Ovary (tissue), 7 donors: ENCODE measurements at regions not wholly inside any gene's neighbourhood (a gene's known extent, or its start where the extent isn't known, plus 50 kb on each side); places are given as distances from the start of the nearest gene placed in this dataset.

Experiments
- DNase-seq, 5 donors: peaks; one replicate each; pipeline ENCODE4 v3.0.0-alpha.2; 2019 to 2020
- H3K27ac ChIP-seq, 2 donors: fragments of 200-600 bp; one replicate each; pipeline versions ENCODE4 v1.5.1 to v1.8.0; 2019 to 2022
- H3K27me3 ChIP-seq: fragments of 200-600 bp; one replicate; pipeline ENCODE4 v1.8.0; 2022
- H3K36me3 ChIP-seq: fragments of 200-600 bp; sonication (generic); one replicate; pipeline ENCODE4 v1.5.1; 2019
- H3K4me1 ChIP-seq: one replicate; pipeline ENCODE4 v1.8.1; 2013; ENCODE audit warnings: mild to moderate bottlenecking, moderate library complexity; ENCODE audit not compliant: insufficient read depth
- H3K4me3 ChIP-seq: fragments of 200-600 bp; sonication (generic); one replicate; pipeline ENCODE4 v1.5.1; 2017
- H3K9me3 ChIP-seq, 2 donors: fragments of 200-600 bp in 1 of 2; sonication (generic) in 1 of 2; one replicate each; pipeline versions ENCODE4 v1.5.1 to v1.8.1; 2013 to 2019; ENCODE audit warnings: mild to moderate bottlenecking in 1 of 2, moderate library complexity in 1 of 2
- EP300 ChIP-seq: sonication (generic); formaldehyde crosslinking; IDR thresholded peaks from one replicate; pipeline ENCODE4 v1.6.1; 2017; ENCODE audit warnings: antibody characterized with exemption
- POLR2A ChIP-seq: fragments of 450-650 bp; IDR thresholded peaks from one replicate; pipeline ENCODE4 v1.6.1; 2017; ENCODE audit warnings: antibody characterized with exemption, mild to moderate bottlenecking, moderate library complexity
- WGBS, 3 donors: extraction: QIAGEN DNeasy Blood & Tissue Kit in 1 of 3; methylation state at CpG; one replicate each; pipeline versions ENCODE4 v1.1.5 to v1.1.7; 2013 to 2017; 5-methylcytosine and 5-hydroxymethylcytosine counted together
- intact Hi-C, 4 donors: fragments of 100-400 bp; cut with DNase I; formaldehyde crosslinking; loops; one replicate each; pipeline versions ENCODE4 v1.11.0 to v1.15.1; 2022 to 2023
- TF ChIP-seq, protein P1 (sequence below), 3 donors: fragments of 450-650 bp in 2 of 3; fragments of 200-600 bp in 1 of 3; IDR thresholded peaks; one replicate each; pipeline versions ENCODE4 v1.5.1 to v1.8.0; 2016 to 2022; ENCODE audit warnings: antibody characterized with exemption in 3 of 3, mild to moderate bottlenecking in 1 of 3
- donor health status: DM: no; HTN: no; CAD: no; lungs with moderate emphysema.
- donor health status: DM: no; HTN: no; CAD: no.
- donor health status: Bipolar disorder and iron deficiency.
- donor health status: DM: no; HTN: no; CAD: no.
- donor health status: DM: yes; HTN: yes; CAD: no.

DNA sequence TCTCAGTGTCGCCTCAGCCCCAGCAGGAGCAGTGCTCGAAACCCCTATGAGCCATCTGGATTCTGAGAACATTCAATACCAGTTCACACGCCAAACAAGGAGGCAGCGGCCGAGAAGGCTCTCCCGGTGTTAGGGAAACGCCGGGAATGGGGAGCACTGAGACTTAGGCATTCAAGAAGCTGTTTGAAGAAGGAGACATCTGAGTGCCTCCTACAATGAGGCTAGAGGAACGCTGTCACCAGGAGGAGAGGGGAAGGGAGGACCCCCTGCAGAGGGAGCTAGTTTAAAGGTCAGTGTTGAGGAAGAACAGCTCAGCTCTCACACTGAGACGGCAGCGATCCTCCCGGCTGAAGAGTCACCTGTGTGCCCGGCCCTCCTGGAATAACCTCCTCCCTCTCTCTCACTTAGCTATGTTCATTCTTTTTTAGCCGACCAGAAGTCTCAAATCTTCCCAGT lies 69.9 kb downstream of the SERPINA3 start:
- H3K36me3 ChIP-seq = no peaks in the 10 kb centered on the region
- TF ChIP-seq EP300 (no peak), POLR2A (no peak)
- TF ChIP-seq, protein P1, sequence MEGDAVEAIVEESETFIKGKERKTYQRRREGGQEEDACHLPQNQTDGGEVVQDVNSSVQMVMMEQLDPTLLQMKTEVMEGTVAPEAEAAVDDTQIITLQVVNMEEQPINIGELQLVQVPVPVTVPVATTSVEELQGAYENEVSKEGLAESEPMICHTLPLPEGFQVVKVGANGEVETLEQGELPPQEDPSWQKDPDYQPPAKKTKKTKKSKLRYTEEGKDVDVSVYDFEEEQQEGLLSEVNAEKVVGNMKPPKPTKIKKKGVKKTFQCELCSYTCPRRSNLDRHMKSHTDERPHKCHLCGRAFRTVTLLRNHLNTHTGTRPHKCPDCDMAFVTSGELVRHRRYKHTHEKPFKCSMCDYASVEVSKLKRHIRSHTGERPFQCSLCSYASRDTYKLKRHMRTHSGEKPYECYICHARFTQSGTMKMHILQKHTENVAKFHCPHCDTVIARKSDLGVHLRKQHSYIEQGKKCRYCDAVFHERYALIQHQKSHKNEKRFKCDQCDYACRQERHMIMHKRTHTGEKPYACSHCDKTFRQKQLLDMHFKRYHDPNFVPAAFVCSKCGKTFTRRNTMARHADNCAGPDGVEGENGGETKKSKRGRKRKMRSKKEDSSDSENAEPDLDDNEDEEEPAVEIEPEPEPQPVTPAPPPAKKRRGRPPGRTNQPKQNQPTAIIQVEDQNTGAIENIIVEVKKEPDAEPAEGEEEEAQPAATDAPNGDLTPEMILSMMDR (IDR thresholded peaks at IDR 0.05) = no peak
- intact Hi-C loops = loop anchor here in 2 of 4 donors (5.0 to 10.0 kb wide), 3 partner anchors 137 to 753 kb away; no protein-coding TSS in a partner anchor
- no peaks in the 10 kb centered on the region for H3K9me3 ChIP-seq
- no peak for DNase-seq
- no peaks in the 10 kb centered on the region for H3K4me1 ChIP-seq
- WGBS, 3 donors = 67 to 73% (median 68%) methylated on average over 14 of the region's 14 CpGs
- no peak overlapping the region for H3K4me3 ChIP-seq
- H3K27ac ChIP-seq = no peak overlapping the region
- no peaks in the 10 kb centered on the region for H3K27me3 ChIP-seq

DNA sequence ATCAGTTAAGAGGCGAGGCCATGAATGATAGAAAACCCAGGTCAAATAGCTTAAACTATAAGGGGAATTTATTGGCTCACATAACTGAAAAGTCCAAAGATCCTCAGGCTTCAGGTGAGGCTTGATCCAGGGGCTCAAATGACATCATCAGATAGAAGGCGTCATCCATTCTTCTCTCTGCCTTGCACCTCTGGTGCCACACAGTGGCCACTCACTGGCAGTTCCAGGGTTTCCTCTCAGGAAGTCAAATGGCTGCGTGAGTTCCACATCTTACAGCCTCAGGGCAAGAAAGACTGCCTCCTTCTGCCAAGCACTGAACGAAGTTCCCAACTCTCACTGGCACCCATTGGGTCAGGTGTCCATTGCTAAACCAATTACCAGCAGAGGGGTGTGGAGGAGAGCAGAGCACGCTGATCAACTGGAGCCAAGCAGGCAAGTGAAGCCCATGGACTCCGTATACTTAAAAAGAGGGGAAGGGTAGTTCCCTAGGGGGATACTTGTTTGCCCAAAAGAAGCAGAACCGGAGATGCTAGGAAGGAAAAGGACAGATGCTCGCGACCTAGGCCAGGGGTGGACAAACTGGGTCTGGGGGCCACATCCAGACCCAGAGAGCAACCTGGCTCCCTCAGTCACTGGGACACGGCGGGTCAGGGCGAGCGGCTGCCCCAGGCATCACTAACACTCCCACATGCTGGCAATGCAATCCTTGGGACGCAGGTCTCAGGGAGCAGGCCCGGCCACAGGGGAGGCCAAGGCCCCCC lies 69.3 kb downstream of the SERPINA3 start:
- no peak for TF ChIP-seq EP300
- TF ChIP-seq, protein P1 (IDR thresholded peaks at IDR 0.05) = peak in 1 of 3 donors; percentile 15
- TF ChIP-seq POLR2A = no peak
- H3K27me3 ChIP-seq = no peaks in the 10 kb centered on the region
- intact Hi-C loops = loop anchor here in 2 of 4 donors (5.0 to 10.0 kb wide), 3 partner anchors 137 to 753 kb away; no protein-coding TSS in a partner anchor
- DNase-seq = peak in 1 of 5 donors; percentile 32
- no peak overlapping the region for H3K27ac ChIP-seq
- no peaks in the 10 kb centered on the region for H3K36me3 ChIP-seq
- no peak overlapping the region for H3K4me3 ChIP-seq
- H3K4me1 ChIP-seq = no peaks in the 10 kb centered on the region
- no peaks in the 10 kb centered on the region for H3K9me3 ChIP-seq
- 75 to 79% (median 77%) methylated on average over 15 of the region's 15 CpGs for WGBS, 3 donors

DNA sequence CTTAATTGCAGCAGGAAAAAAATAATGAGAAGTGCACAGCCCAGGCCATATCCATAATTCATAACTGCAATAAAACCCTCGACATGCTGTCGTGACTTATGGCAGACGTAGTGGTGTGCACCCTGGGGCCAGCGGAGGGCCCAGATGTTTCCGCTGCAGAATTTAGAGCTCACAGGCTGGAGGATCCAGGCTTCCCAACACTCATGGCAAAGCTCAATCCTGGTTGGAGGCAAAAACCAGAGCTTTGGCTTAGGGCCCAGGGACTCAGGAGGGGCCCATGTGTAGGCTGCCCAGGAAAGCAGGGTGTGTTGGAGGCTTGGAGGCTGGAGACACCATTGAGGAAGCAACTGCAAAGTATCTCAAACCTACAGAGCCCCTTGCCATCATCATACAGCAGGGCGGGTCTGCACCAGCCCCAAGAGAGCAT lies 68.7 kb downstream of the SERPINA3 start:
- H3K27me3 ChIP-seq = no peaks in the 10 kb centered on the region
- H3K9me3 ChIP-seq = no peaks in the 10 kb centered on the region
- no peaks in the 10 kb centered on the region for H3K36me3 ChIP-seq
- no peak overlapping the region for H3K4me3 ChIP-seq
- H3K27ac ChIP-seq = no peak overlapping the region
- TF ChIP-seq, protein P1 (IDR thresholded peaks at IDR 0.05) = no peak
- TF ChIP-seq EP300 (no peak), POLR2A (no peak)
- no peaks in the 10 kb centered on the region for H3K4me1 ChIP-seq
- 77 to 87% (median 86%) methylated on average over 6 of the region's 6 CpGs for WGBS, 3 donors
- DNase-seq = no peak
- intact Hi-C loops = loop anchor here in 2 of 4 donors (5.0 to 10.0 kb wide), 3 partner anchors 136 to 754 kb away; no protein-coding TSS in a partner anchor

DNA sequence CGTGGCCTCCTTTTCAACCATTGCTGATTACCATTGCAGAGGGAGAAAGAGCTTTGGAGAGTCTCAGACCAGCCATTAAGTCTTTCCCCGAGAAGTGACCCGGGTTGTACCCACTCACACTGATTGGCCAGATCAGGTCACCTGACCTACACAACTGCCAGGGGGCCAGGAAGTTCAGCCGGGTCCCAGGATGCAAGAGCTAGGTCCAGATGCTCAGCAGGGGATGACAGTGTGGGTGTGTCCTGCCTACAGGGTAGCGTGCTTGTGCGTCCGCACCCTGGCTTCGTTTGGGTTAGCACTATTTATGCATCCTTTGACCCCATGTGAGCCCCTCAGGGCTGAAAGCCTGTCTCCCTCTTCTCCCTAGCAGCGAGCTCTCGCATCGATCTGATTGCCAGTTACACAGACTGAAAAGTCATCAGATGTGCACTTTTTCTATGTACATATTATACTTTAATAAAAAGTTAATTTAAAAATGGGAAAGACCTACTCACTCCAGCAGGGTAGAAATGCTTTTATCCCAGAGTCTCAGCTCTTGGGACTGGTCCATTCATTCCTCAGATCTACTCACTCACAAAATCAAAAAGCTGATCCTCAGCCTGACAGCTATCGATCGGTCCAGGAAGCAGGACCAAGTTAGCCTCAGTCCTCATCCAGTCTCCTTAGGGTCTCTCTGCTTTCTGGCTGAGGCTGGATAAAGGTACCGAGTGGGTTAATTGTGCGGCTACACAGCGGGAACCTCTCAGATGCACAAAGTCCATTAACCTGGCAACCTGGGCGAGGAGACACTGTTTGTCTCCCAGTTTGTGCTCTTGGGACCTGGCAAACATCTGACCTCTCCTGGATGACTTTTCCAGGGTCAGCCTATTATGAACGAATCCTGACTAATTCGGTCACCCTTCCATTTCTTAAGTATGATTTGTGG lies 68.0 kb downstream of the SERPINA3 start:
- no peak for DNase-seq
- no peak overlapping the region for H3K4me3 ChIP-seq
- 67 to 76% (median 75%) methylated on average over 19 of the region's 19 CpGs for WGBS, 3 donors
- no peaks in the 10 kb centered on the region for H3K4me1 ChIP-seq
- H3K36me3 ChIP-seq = no peaks in the 10 kb centered on the region
- no peak overlapping the region for H3K27ac ChIP-seq
- intact Hi-C loops = loop anchor here in 2 of 4 donors (5.0 to 10.0 kb wide), 3 partner anchors 135 to 755 kb away; no protein-coding TSS in a partner anchor
- H3K9me3 ChIP-seq = no peaks in the 10 kb centered on the region
- TF ChIP-seq EP300 (no peak), POLR2A (no peak)
- TF ChIP-seq, protein P1 (IDR thresholded peaks at IDR 0.05) = no peak
- H3K27me3 ChIP-seq = no peaks in the 10 kb centered on the region
